Fibroblast of skin of left quadriceps (primary cell): ENCODE measurements at regions not wholly inside any gene's neighbourhood (a gene's known extent, or its start where the extent isn't known, plus 50 kb on each side); places are given as distances from the start of the nearest gene placed in this dataset.
"Not testable (repeated sequence)": the region's sequence is repeated elsewhere in the genome, so short reads cannot be mapped to it uniquely, and the experiment has no call there.

Source experiments
- DNase-seq, 2 experiments: peaks; one replicate each; pipeline ENCODE4 v3.0.0-alpha.2; 2013; ENCODE audit warnings: low read depth in 2 of 2

- no peak for DNase-seq
Measured at GRCh38 chr16:75922250-75922649, 196.0 kb upstream of the CPHXL start.

- no peak for DNase-seq
Measured at GRCh38 chr16:75924397-75924796, 198.1 kb upstream of the CPHXL start.

- no peak for DNase-seq
Measured at GRCh38 chr16:75927810-75928209, 201.5 kb upstream of the CPHXL start.

- peak in 1 of 2 experiments; percentile 33 for DNase-seq
Measured at GRCh38 chr16:75928295-75928694, 202.0 kb upstream of the CPHXL start.

- no peak for DNase-seq
Measured at GRCh38 chr16:75929046-75929445, 202.8 kb upstream of the CPHXL start.

GRCh38 chr16:75931043-75931442 is 204.8 kb upstream of the CPHXL start:
- peak; percentile 99 for DNase-seq

GRCh38 chr16:75931970-75932369 is 205.7 kb upstream of the CPHXL start:
- no peak for DNase-seq

- no peak for DNase-seq
Measured at GRCh38 chr16:75938818-75939217, 212.5 kb upstream of the CPHXL start.

- DNase-seq: no peak
Measured at GRCh38 chr16:75942351-75942750, 216.1 kb upstream of the CPHXL start.

- no peak for DNase-seq
Measured at GRCh38 chr16:75942936-75943335, 216.6 kb upstream of the CPHXL start.

GRCh38 chr16:75943705-75944514 is 217.6 kb upstream of the CPHXL start:
- no peak for DNase-seq

GRCh38 chr16:75945916-75946457 is 219.7 kb upstream of the CPHXL start:
- no peak for DNase-seq

- DNase-seq: no peak
Measured at GRCh38 chr16:75947626-75948239, 221.4 kb upstream of the CPHXL start.

- DNase-seq: no peak
Measured at GRCh38 chr16:75948441-75948840, 222.2 kb upstream of the CPHXL start.

GRCh38 chr16:75948886-75949285 is 222.6 kb upstream of the CPHXL start:
- DNase-seq: no peak

GRCh38 chr16:75952124-75952523 is 225.8 kb upstream of the CPHXL start:
- DNase-seq: no peak

GRCh38 chr16:75957870-75958269 is 231.6 kb upstream of the CPHXL start:
- no peak for DNase-seq

GRCh38 chr16:75965504-75966374 is 239.4 kb upstream of the CPHXL start:
- no peak for DNase-seq

- not testable (repeated sequence) for DNase-seq
Measured at GRCh38 chr16:75969120-75969519, 242.8 kb upstream of the CPHXL start.

- DNase-seq: no peak
Measured at GRCh38 chr16:75971334-75971733, 245.0 kb upstream of the CPHXL start.

GRCh38 chr16:75983296-75983695 is 257.0 kb upstream of the CPHXL start:
- no peak for DNase-seq

- no peak for DNase-seq
Measured at GRCh38 chr16:75983741-75984381, 257.6 kb upstream of the CPHXL start.
